CD14-positive monocyte (primary cell): ENCODE measurements at regions not wholly inside any gene's neighbourhood (a gene's known extent, or its start where the extent isn't known, plus 50 kb on each side); places are given as distances from the start of the nearest gene placed in this dataset.

Experiments used
- DNase-seq, 3 donors: peaks; one replicate each; pipeline ENCODE4 v3.0.0-alpha.2; 2011 to 2022
- H2AFZ ChIP-seq: 2 replicates; pipeline ENCODE4 v1.6.0; 2012; ENCODE audit warnings: mild to moderate bottlenecking, low read depth, low read length, inconsistent platforms; ENCODE audit not compliant: insufficient read depth, poor library complexity, severe bottlenecking
- H3K27ac ChIP-seq, 2 donors: 1 replicate in 1 of 2; 2 replicates in 1 of 2; pipeline ENCODE4 v1.5.1; 2012 to 2013; ENCODE audit warnings: low read length in 2 of 2, control low read depth in 1 of 2, inconsistent platforms in 1 of 2, low read depth in 1 of 2, mild to moderate bottlenecking in 1 of 2
- H3K27me3 ChIP-seq, 2 donors: one replicate each; pipeline versions ENCODE4 v1.6.0 to v1.6.1; 2011 to 2013; ENCODE audit warnings: low read length in 2 of 2; ENCODE audit not compliant: control insufficient read depth in 2 of 2, insufficient read depth in 2 of 2
- H3K36me3 ChIP-seq, 2 donors: replicated peaks in 1 of 2; 1 replicate in 1 of 2; 2 replicates in 1 of 2; pipeline versions ENCODE4 v1.5.1 to v1.6.1; 2012 to 2013; ENCODE audit warnings: low read length in 2 of 2, control low read depth in 1 of 2, inconsistent platforms in 1 of 2, mild to moderate bottlenecking in 1 of 2; ENCODE audit not compliant: insufficient read depth in 2 of 2, control insufficient read depth in 1 of 2
- H3K4me1 ChIP-seq, 2 donors: 1 replicate in 1 of 2; 2 replicates in 1 of 2; pipeline versions ENCODE4 v1.5.1 to v1.6.1; 2012 to 2013; ENCODE audit warnings: low read length in 2 of 2, control low read depth in 1 of 2, inconsistent platforms in 1 of 2, mild to moderate bottlenecking in 1 of 2, moderate library complexity in 1 of 2; ENCODE audit not compliant: insufficient read depth in 2 of 2, control insufficient read depth in 1 of 2
- H3K4me2 ChIP-seq: replicated peaks from 2 replicates; pipeline ENCODE3; 2012; ENCODE audit warnings: low read length, moderate library complexity, mild to moderate bottlenecking; ENCODE audit not compliant: poor library complexity, severe bottlenecking; ENCODE audit errors: extremely low read depth
- H3K4me3 ChIP-seq, 3 experiments: fragments of 200-600 bp in 1 of 3; sonication (generic) in 1 of 3; replicated peaks in 1 of 3; 1 replicate in 2 of 3; 2 replicates in 1 of 3; pipeline ENCODE4 v1.5.1; 2011 to 2013; ENCODE audit warnings: low read length in 3 of 3, mild to moderate bottlenecking in 3 of 3, control low read depth in 2 of 3, low read depth in 2 of 3, inconsistent platforms in 1 of 3, moderate library complexity in 1 of 3
- H3K79me2 ChIP-seq: 2 replicates; pipeline ENCODE4 v1.6.0; 2012; ENCODE audit warnings: mild to moderate bottlenecking, control low read depth, inconsistent platforms, low read length, moderate library complexity; ENCODE audit not compliant: insufficient read depth
- H3K9ac ChIP-seq: 2 replicates; pipeline ENCODE4 v1.6.0; 2017; ENCODE audit warnings: low read length, mild to moderate bottlenecking; ENCODE audit not compliant: insufficient read depth, poor library complexity, severe bottlenecking
- H3K9me3 ChIP-seq, 2 donors: replicated peaks in 1 of 2; 1 replicate in 1 of 2; 2 replicates in 1 of 2; pipeline versions ENCODE4 v1.5.1 to v1.6.1; 2012 to 2013; ENCODE audit warnings: low read length in 2 of 2, control low read depth in 1 of 2; ENCODE audit not compliant: control insufficient read depth in 1 of 2, insufficient read depth in 1 of 2
- H4K20me1 ChIP-seq: 2 replicates; pipeline ENCODE4 v1.6.0; 2012; ENCODE audit warnings: mild to moderate bottlenecking, low read length, control low read depth, moderate library complexity; ENCODE audit not compliant: insufficient read depth
- H3K27ac Mint-ChIP-seq, 7 donors: one replicate each; pipeline ENCODE4 v1.8.0; 2020; ENCODE audit warnings: mild to moderate bottlenecking in 7 of 7, mixed read lengths in 7 of 7, moderate library complexity in 6 of 7, inconsistent platforms in 2 of 7
- H3K27me3 Mint-ChIP-seq, 3 donors: one replicate each; pipeline ENCODE4 v1.8.0; 2021 to 2022; ENCODE audit warnings: low read depth in 3 of 3, mild to moderate bottlenecking in 3 of 3, mixed read lengths in 3 of 3, moderate library complexity in 3 of 3, inconsistent platforms in 1 of 3
- H3K36me3 Mint-ChIP-seq, 2 donors: one replicate each; pipeline ENCODE4 v1.8.0; 2020; ENCODE audit warnings: mixed read lengths in 2 of 2, inconsistent platforms in 1 of 2, mild to moderate bottlenecking in 1 of 2
- H3K4me1 Mint-ChIP-seq: one replicate; pipeline ENCODE4 v1.8.0; 2020; ENCODE audit warnings: mild to moderate bottlenecking, mixed read lengths
- H3K4me3 Mint-ChIP-seq, 2 donors: one replicate each; pipeline ENCODE4 v1.8.0; 2020; ENCODE audit warnings: mild to moderate bottlenecking in 2 of 2, mixed read lengths in 2 of 2, moderate library complexity in 1 of 2
- H3K9me3 Mint-ChIP-seq, 7 donors: one replicate each; pipeline ENCODE4 v1.8.0; 2020 to 2022; ENCODE audit warnings: mixed read lengths in 7 of 7, mild to moderate bottlenecking in 6 of 7, moderate library complexity in 6 of 7, inconsistent platforms in 2 of 7
- WGBS: methylation state at CpG from one replicate; pipeline ENCODE4 v1.1.5; 2013; ENCODE audit warnings: missing lambda C conversion rate; ENCODE audit not compliant: insufficient coverage; 5-methylcytosine and 5-hydroxymethylcytosine counted together
- intact Hi-C, 2 donors: fragments of 100-400 bp; cut with micrococcal nuclease; formaldehyde crosslinking; loops; one replicate each; pipeline versions ENCODE4 v1.15.0 to v1.15.1; 2023
- TF ChIP-seq, protein P1 (sequence below): fragments of 200-600 bp; IDR thresholded peaks from one replicate; pipeline ENCODE4 v1.8.0; 2022; ENCODE audit warnings: antibody characterized with exemption, mild to moderate bottlenecking

DNA sequence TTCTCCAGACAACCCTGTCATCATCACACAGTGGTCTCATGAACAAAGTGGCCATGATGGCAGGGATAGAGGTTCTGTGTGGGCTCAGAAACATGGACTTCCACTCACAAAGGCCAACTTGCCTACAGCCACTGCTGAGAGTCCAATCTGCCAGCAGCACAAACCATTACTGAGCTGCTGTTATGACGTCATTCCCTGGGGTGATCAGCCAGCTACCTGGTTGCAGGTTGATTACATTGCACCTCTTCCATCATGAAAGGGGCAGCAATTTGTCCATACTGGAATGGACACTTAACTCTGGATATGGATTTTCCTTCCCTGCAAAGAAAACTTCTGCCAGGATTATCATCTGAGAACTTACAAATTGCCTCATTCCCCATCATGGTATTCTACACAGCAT is 1275.9 kb downstream of the TYW1 start:
- Histone ChIP-seq H3K4me2 (no peak overlapping the region), H3K4me3 (no peak overlapping the region), H3K27me3 (no peaks in the 10 kb centered on the region), H2AFZ (no peak overlapping the region), H4K20me1 (no peaks in the 10 kb centered on the region), H3K9me3 (peaks cover 13 to 48% of the 10 kb centered on the region in 2 donors), H3K79me2 (no peaks in the 10 kb centered on the region), H3K36me3 (no peaks in the 10 kb centered on the region), H3K27ac (no peak overlapping the region), H3K9ac (no peak overlapping the region), H3K4me1 (no peaks in the 10 kb centered on the region)
- no CpG with 5 or more reads among the region's 1 CpG for WGBS
- Mint-ChIP-seq H3K4me3 (no peak overlapping the region), H3K9me3 (peaks cover 6 to 48% (median 16%) of the 10 kb centered on the region in 7 donors), H3K36me3 (no peaks in the 10 kb centered on the region), H3K27ac (no peak overlapping the region), H3K27me3 (peaks cover 0 to 2% (median 0%) of the 10 kb centered on the region in 3 donors), H3K4me1 (no peaks in the 10 kb centered on the region)
- TF ChIP-seq, protein P1, sequence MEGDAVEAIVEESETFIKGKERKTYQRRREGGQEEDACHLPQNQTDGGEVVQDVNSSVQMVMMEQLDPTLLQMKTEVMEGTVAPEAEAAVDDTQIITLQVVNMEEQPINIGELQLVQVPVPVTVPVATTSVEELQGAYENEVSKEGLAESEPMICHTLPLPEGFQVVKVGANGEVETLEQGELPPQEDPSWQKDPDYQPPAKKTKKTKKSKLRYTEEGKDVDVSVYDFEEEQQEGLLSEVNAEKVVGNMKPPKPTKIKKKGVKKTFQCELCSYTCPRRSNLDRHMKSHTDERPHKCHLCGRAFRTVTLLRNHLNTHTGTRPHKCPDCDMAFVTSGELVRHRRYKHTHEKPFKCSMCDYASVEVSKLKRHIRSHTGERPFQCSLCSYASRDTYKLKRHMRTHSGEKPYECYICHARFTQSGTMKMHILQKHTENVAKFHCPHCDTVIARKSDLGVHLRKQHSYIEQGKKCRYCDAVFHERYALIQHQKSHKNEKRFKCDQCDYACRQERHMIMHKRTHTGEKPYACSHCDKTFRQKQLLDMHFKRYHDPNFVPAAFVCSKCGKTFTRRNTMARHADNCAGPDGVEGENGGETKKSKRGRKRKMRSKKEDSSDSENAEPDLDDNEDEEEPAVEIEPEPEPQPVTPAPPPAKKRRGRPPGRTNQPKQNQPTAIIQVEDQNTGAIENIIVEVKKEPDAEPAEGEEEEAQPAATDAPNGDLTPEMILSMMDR: no peak
- intact Hi-C loops: no loop called here
- DNase-seq: no peak

DNA sequence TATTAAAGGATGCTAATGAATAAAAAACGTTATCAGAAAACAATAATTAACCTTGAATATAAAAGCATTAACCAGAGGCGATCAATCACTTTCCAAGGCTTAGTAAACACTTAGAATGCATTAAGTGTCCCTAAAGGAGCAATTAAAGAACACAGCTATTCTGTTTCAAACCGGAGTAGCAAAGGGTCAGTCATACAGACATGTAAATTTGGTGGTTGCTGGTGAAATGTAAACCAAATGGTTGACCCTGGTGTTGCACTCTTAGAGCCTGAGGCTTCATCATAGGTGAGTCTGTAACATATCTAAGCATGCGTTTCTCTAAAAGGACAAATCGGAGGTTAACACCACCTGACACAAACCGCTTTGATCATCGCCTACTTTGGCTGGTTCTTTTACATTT is 1280.1 kb downstream of the TYW1 start:
- H3K4me1 ChIP-seq: no peaks in the 10 kb centered on the region
- no peak overlapping the region for H3K4me3 ChIP-seq
- no peaks in the 10 kb centered on the region for H3K36me3 Mint-ChIP-seq
- no peak overlapping the region for H3K4me2 ChIP-seq
- H3K27ac ChIP-seq: no peak overlapping the region
- no peaks in the 10 kb centered on the region for H4K20me1 ChIP-seq
- no peaks in the 10 kb centered on the region for H3K4me1 Mint-ChIP-seq
- no peaks in the 10 kb centered on the region for H3K79me2 ChIP-seq
- peaks cover 36 to 51% of the 10 kb centered on the region in 2 donors for H3K9me3 ChIP-seq
- no peaks in the 10 kb centered on the region for H3K36me3 ChIP-seq
- H2AFZ ChIP-seq: no peak overlapping the region
- WGBS: 68% methylated on average over 3 of the region's 7 CpGs
- DNase-seq: no peak
- intact Hi-C loops: no loop called here
- TF ChIP-seq, protein P1: no peak
- H3K27me3 ChIP-seq: no peaks in the 10 kb centered on the region
- peaks cover 14 to 49% (median 30%) of the 10 kb centered on the region in 7 donors for H3K9me3 Mint-ChIP-seq
- no peak overlapping the region for H3K4me3 Mint-ChIP-seq
- no peaks in the 10 kb centered on the region for H3K27me3 Mint-ChIP-seq
- H3K27ac Mint-ChIP-seq: no peak overlapping the region
- H3K9ac ChIP-seq: no peak overlapping the region
